CD4-positive, alpha-beta T cell (primary cell): ENCODE measurements at regions not wholly inside any gene's neighbourhood (a gene's known extent, or its start where the extent isn't known, plus 50 kb on each side); places are given as distances from the start of the nearest gene placed in this dataset.

Experiments used
- ATAC-seq: fragments of 200-7000 bp; cut with Tn5 transposase; one replicate; pipeline ENCODE4 v1.10.0; 2022; ENCODE audit warnings: mild to moderate bottlenecking; ENCODE audit not compliant: poor library complexity
- CTCF ChIA-PET: fragments of 350-600 bp; sonication (Branson Sonifier 250); formaldehyde crosslinking; loops from one replicate; lab custom pipeline; 2021; ENCODE audit warnings: antibody characterized with exemption, inconsistent platforms; lab: Charles Lee
- POLR2A ChIA-PET: fragments of 350-600 bp; sonication (Branson Sonifier 250); formaldehyde crosslinking; loops from one replicate; lab custom pipeline; 2021; ENCODE audit warnings: antibody characterized with exemption, inconsistent platforms; lab: Charles Lee
- DNase-seq, 14 experiments: peaks; one replicate each; pipeline ENCODE4 v3.0.0-alpha.2; 2013 to 2020; ENCODE audit warnings: mixed read lengths in 2 of 14
- H3K27ac ChIP-seq, 2 donors: one replicate each; pipeline versions ENCODE4 v1.5.1 to v1.7.0; 2013; ENCODE audit warnings: low read length in 2 of 2, low read depth in 1 of 2, mild to moderate bottlenecking in 1 of 2
- H3K27me3 ChIP-seq, 2 experiments: 1 replicate in 1 of 2; 2 replicates in 1 of 2; pipeline versions ENCODE4 v1.6.1 to v1.7.0; 2013; ENCODE audit warnings: low read length in 2 of 2, control low read depth in 1 of 2, mild to moderate bottlenecking in 1 of 2, moderate library complexity in 1 of 2; ENCODE audit not compliant: insufficient read depth in 2 of 2, control insufficient read depth in 1 of 2
- H3K36me3 ChIP-seq: one replicate; pipeline ENCODE4 v1.6.1; 2013; ENCODE audit warnings: low read length, control low read depth; ENCODE audit not compliant: insufficient read depth
- H3K4me1 ChIP-seq: one replicate; pipeline ENCODE4 v1.6.1; 2013; ENCODE audit warnings: low read length, control low read depth; ENCODE audit not compliant: insufficient read depth
- H3K4me3 ChIP-seq: one replicate; pipeline ENCODE4 v1.5.1; 2013; ENCODE audit warnings: mild to moderate bottlenecking, low read length, moderate library complexity
- H3K9me3 ChIP-seq, 2 experiments: 1 replicate in 1 of 2; 2 replicates in 1 of 2; pipeline versions ENCODE4 v1.6.1 to v1.7.0; 2013; ENCODE audit warnings: low read length in 2 of 2, mild to moderate bottlenecking in 2 of 2, control low read depth in 1 of 2, moderate library complexity in 1 of 2; ENCODE audit not compliant: control insufficient read depth in 1 of 2, insufficient read depth in 1 of 2
- H3K27ac Mint-ChIP-seq: one replicate; pipeline ENCODE4 v1.8.0; 2020; ENCODE audit warnings: mixed read lengths
- H3K27me3 Mint-ChIP-seq: one replicate; pipeline ENCODE4 v1.8.0; 2021; ENCODE audit warnings: mixed read lengths
- H3K36me3 Mint-ChIP-seq: one replicate; pipeline ENCODE4 v1.8.0; 2021; ENCODE audit warnings: low read depth, mixed read lengths
- H3K4me1 Mint-ChIP-seq: one replicate; pipeline ENCODE4 v1.8.0; 2021; ENCODE audit warnings: low read depth, mixed read lengths
- H3K4me3 Mint-ChIP-seq: one replicate; pipeline ENCODE4 v1.8.0; 2020; ENCODE audit warnings: mild to moderate bottlenecking, mixed read lengths
- H3K9me3 Mint-ChIP-seq: one replicate; pipeline ENCODE4 v1.8.0; 2020; ENCODE audit warnings: mixed read lengths
- CTCF ChIP-seq: fragments of 200-600 bp; IDR thresholded peaks from one replicate; pipeline ENCODE4 v1.8.0; 2022; ENCODE audit warnings: antibody characterized with exemption, mild to moderate bottlenecking
- intact Hi-C, 2 experiments: fragments of 100-400 bp; cut with DNase I in 1 of 2; cut with micrococcal nuclease in 1 of 2; formaldehyde crosslinking; loops; one replicate each; pipeline versions ENCODE4 v1.15.1 to v1.9.0; 2023 to 2025; cut with DNase I, micrococcal nuclease

- Mint-ChIP-seq H3K27ac (no peak overlapping the region), H3K4me3 (no peak overlapping the region), H3K27me3 (no peaks in the 10 kb centered on the region), H3K4me1 (no peaks in the 10 kb centered on the region), H3K9me3 (no peaks in the 10 kb centered on the region), H3K36me3 (no peaks in the 10 kb centered on the region)
- no peaks in the 10 kb centered on the region for H3K27me3 ChIP-seq
- no peaks in the 10 kb centered on the region for H3K4me1 ChIP-seq
- TF ChIP-seq CTCF, result no peak
- ChIA-PET POLR2A (no interaction called here), CTCF (no interaction called here)
- H3K9me3 ChIP-seq, result no peaks in the 10 kb centered on the region
- no peak for ATAC-seq
- DNase-seq, result peak in 1 of 14 experiments; percentile 22
- H3K4me3 ChIP-seq, result no peak overlapping the region
- H3K27ac ChIP-seq, result no peak overlapping the region
- intact Hi-C loops, result no loop called here
- H3K36me3 ChIP-seq, result no peaks in the 10 kb centered on the region
These were observed 85.8 kb upstream of the ID2 start for GRCh38 chr2:8595811-8596600.

GRCh38 chr2:8597094-8597493 is 84.8 kb upstream of the ID2 start:
- no peaks in the 10 kb centered on the region for H3K4me1 ChIP-seq
- DNase-seq (peak in 1 of 14 experiments; percentile 6), ATAC-seq (no peak)
- intact Hi-C loops, result no loop called here
- no peak overlapping the region for H3K27ac ChIP-seq
- no peak overlapping the region for H3K27ac Mint-ChIP-seq
- POLR2A ChIA-PET, result no interaction called here
- no peak overlapping the region for H3K4me3 ChIP-seq
- H3K4me3 Mint-ChIP-seq, result no peak overlapping the region
- CTCF ChIA-PET, result no interaction called here
- TF ChIP-seq CTCF, result no peak
- H3K4me1 Mint-ChIP-seq, result no peaks in the 10 kb centered on the region
- H3K27me3 Mint-ChIP-seq, result no peaks in the 10 kb centered on the region
- H3K27me3 ChIP-seq, result no peaks in the 10 kb centered on the region
- H3K36me3 Mint-ChIP-seq, result no peaks in the 10 kb centered on the region
- no peaks in the 10 kb centered on the region for H3K36me3 ChIP-seq
- H3K9me3 ChIP-seq, result no peaks in the 10 kb centered on the region
- H3K9me3 Mint-ChIP-seq, result no peaks in the 10 kb centered on the region

- DNase-seq (peak in 1 of 14 experiments; percentile 10), ATAC-seq (no peak)
- no peaks in the 10 kb centered on the region for H3K27me3 ChIP-seq
- no peaks in the 10 kb centered on the region for H3K36me3 ChIP-seq
- Mint-ChIP-seq H3K4me3 (no peak overlapping the region), H3K36me3 (no peaks in the 10 kb centered on the region), H3K9me3 (no peaks in the 10 kb centered on the region), H3K4me1 (no peaks in the 10 kb centered on the region), H3K27ac (no peak overlapping the region), H3K27me3 (no peaks in the 10 kb centered on the region)
- H3K27ac ChIP-seq, result no peak overlapping the region
- no peaks in the 10 kb centered on the region for H3K4me1 ChIP-seq
- no peak for TF ChIP-seq CTCF
- CTCF ChIA-PET, result no interaction called here
- POLR2A ChIA-PET, result no interaction called here
- no peaks in the 10 kb centered on the region for H3K9me3 ChIP-seq
- intact Hi-C loops, result no loop called here
- no peak overlapping the region for H3K4me3 ChIP-seq
These were observed 84.2 kb upstream of the ID2 start for GRCh38 chr2:8597559-8598225.
